ENCODE measurements at regions not wholly inside any gene's neighbourhood (a gene's known extent, or its start where the extent isn't known, plus 50 kb on each side); places are given as distances from the start of the nearest gene placed in this dataset.

DNA sequence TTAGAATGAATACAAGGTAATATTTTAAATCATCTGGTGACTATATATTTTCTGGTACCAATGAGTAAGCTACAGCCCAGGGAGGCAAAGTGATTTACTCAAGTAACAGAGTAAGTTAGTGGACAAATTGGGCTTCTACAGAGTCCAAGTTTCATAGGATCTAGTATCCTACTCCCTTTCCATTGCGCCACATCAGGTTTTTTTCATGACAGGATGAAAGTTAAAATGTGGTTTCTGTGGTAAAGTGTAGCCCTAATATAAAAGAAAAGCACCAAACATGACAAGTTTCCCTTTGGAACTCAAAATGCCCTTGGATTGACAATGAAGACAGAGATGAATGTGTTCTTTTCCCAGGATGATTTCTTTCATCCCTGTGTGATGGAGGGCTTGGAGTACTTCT lies 350.8 kb upstream of the ZNF385D start:
- TF ChIP-seq POLR2A (IDR thresholded peaks at IDR 0.05) (no peak), CTCF (IDR thresholded peaks at IDR 0.05) (no peak)
